ENCODE measurements at regions not wholly inside any gene's neighbourhood (a gene's known extent, or its start where the extent isn't known, plus 50 kb on each side); places are given as distances from the start of the nearest gene placed in this dataset.

- no peak overlapping the region for H3K27ac ChIP-seq (ENCODE audit: low read depth, low read length)
- WGBS, 3 donors: 82 to 85% (median 83%) methylated on average over 4 of the region's 4 CpGs
Measured at GRCh38 chr2:226601881-226602662, 197.5 kb downstream of the IRS1 start.

DNA sequence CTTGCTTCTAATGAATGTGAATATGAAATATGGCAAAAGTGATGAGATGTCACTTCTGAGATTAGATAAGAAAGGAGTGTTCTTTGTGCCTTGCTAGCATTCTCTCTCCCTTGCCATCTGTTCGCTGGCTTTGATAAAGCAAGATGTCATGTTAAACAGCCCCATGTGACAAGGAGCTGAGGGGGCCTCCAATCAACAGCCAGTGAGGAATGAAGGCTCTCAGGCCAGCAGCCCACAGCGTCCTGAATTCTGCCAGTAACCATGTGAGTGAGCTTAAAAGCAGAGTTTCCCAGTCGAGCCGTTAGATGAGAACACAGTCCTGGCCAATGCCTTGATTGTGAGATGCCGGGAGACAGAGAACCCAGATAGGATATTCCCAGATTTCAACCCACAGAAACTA, 198.8 kb downstream of the IRS1 start:
- no peak overlapping the region for H3K27ac ChIP-seq (ENCODE audit: low read depth, low read length)
- 73 to 83% (median 82%) methylated on average over 5 of the region's 5 CpGs for WGBS, 3 donors

GRCh38 chr2:226600184-226600583, 199.4 kb downstream of the IRS1 start:
- WGBS, 3 donors: 64 to 82% (median 65%) methylated on average over 5 of the region's 5 CpGs
- no peak overlapping the region for H3K27ac ChIP-seq (ENCODE audit: low read depth, low read length)

GRCh38 chr2:226589043-226589442, 210.6 kb downstream of the IRS1 start:
- H3K27ac ChIP-seq (ENCODE audit: low read depth, low read length): no peak overlapping the region

DNA sequence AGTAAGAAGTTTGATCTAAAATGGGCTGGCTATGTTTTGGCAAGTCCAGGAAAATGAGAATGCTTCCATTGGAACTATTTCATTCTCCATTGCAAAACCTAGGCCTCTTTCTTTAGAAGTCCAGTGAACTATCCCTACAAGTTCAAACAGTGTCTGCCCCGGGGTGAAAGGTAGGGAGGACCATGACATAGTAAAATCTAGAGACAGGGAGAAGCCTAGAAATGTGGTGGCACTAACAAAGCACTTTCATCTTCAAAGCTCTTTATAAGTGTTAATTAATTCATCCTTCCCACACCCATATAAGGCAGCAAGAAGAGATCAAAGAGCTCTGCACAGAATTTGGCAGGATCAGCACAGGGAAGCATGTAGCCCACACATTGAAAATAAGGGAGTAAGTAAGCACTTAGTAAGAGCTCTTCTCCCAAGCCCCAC, 214.5 kb downstream of the IRS1 start:
- WGBS, 3 donors: 70 to 78% (median 74%) methylated on average over 1 of the region's 1 CpG
- H3K27ac ChIP-seq (ENCODE audit: low read depth, low read length): no peak overlapping the region

GRCh38 chr2:226584518-226585055, 215.0 kb downstream of the IRS1 start:
- 92 to 97% (median 93%) methylated on average over 3 of the region's 3 CpGs for WGBS, 3 donors
- H3K27ac ChIP-seq (ENCODE audit: low read depth, low read length): no peak overlapping the region

- H3K27ac ChIP-seq (ENCODE audit: low read depth, low read length): no peak overlapping the region
- 70 to 80% (median 76%) methylated on average over 1 of the region's 1 CpG for WGBS, 3 donors
Measured at GRCh38 chr2:226583715-226584114, 215.9 kb downstream of the IRS1 start.

DNA sequence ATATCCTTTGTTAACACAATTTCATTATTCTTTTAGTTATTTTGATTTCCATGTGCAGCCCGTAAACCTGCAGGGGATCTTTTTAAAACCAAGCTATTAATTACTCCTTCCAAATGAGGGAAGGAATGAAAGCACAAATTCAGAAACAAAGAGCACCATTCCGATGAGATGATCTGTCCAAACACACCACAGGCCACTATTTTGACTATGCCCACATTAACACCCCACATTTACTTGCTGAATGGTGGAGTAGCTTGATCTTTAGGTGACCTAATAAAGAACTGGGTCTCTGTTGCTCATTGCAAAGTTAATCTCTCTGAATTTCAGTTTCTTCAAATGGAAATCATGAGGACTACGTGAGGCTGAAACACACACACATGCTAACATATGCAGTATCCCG, 218.0 kb downstream of the IRS1 start:
- 63 to 86% (median 72%) methylated on average over 4 of the region's 4 CpGs for WGBS, 3 donors
- no peak overlapping the region for H3K27ac ChIP-seq (ENCODE audit: low read depth, low read length)

- no peak overlapping the region for H3K27ac ChIP-seq (ENCODE audit: low read depth, low read length)
- WGBS, 3 donors: 52 to 65% (median 58%) methylated on average over 2 of the region's 2 CpGs
Measured at GRCh38 chr2:226581004-226581403, 218.6 kb downstream of the IRS1 start.

DNA sequence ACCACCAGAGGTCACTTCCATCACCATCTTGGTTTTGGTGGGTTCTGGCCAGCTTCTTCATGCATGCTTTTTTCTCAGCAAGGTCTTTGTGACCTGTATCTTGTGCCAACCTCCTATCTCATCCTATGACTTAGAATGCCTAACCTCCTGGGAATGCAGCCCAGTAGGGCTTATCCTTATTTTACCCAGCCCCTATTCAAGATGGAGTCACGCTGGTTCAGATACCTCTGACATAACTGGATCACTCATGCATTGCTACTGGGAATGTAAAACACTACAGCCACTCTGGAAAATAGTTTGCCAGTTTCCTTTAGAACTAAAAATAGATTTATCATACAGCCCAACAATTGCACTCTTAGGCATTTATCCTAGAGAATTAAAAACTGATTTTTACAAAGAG, 219.2 kb downstream of the IRS1 start:
- H3K27ac ChIP-seq (ENCODE audit: low read depth, low read length): no peak overlapping the region
- WGBS, 3 donors: 42 to 60% (median 55%) methylated on average over 1 of the region's 1 CpG

DNA sequence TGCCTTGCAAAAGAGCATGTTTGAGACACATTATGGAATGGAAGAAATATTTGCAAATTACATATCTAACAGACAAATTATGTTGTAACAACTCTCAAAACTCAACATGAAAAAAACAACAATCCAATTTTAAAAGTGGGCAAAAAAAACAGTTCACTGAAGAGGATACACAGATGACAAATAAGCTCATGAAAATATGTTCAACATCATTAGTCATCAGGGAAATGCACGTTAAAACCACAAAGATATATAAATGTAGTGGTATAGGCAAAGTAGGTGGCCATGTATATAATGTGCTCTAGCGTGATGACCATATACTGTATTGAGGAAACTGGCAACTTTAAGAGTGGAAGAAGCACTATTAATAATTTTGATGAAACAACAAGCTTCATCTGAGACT, 220.1 kb downstream of the IRS1 start:
- WGBS, 3 donors: 72 to 91% (median 73%) methylated on average over 2 of the region's 2 CpGs
- no peak overlapping the region for H3K27ac ChIP-seq (ENCODE audit: low read depth, low read length)

- 73 to 77% (median 77%) methylated on average over 1 of the region's 1 CpG for WGBS, 3 donors
- H3K27ac ChIP-seq (ENCODE audit: low read depth, low read length): no peak overlapping the region
Measured at GRCh38 chr2:226578879-226579278, 220.7 kb downstream of the IRS1 start.

- 62 to 74% (median 73%) methylated on average over 3 of the region's 3 CpGs for WGBS, 3 donors
- no peak overlapping the region for H3K27ac ChIP-seq (ENCODE audit: low read depth, low read length)
Measured at GRCh38 chr2:226578373-226578772, 221.2 kb downstream of the IRS1 start.

- 77 to 85% (median 83%) methylated on average over 4 of the region's 4 CpGs for WGBS, 3 donors
- no peak overlapping the region for H3K27ac ChIP-seq (ENCODE audit: low read depth, low read length)
Measured at GRCh38 chr2:226575928-226576327, 223.7 kb downstream of the IRS1 start.

- no peak overlapping the region for H3K27ac ChIP-seq (ENCODE audit: low read depth, low read length)
Measured at GRCh38 chr2:226573158-226573557, 226.5 kb downstream of the IRS1 start.

GRCh38 chr2:226564667-226565066, 235.0 kb downstream of the IRS1 start:
- no peak overlapping the region for H3K27ac ChIP-seq (ENCODE audit: low read depth, low read length)
- 82 to 85% (median 82%) methylated on average over 5 of the region's 5 CpGs for WGBS, 3 donors

GRCh38 chr2:226561962-226562361, 237.7 kb downstream of the IRS1 start:
- no peak overlapping the region for H3K27ac ChIP-seq (ENCODE audit: low read depth, low read length)
- WGBS, 3 donors: 45 to 83% (median 68%) methylated on average over 1 of the region's 1 CpG

DNA sequence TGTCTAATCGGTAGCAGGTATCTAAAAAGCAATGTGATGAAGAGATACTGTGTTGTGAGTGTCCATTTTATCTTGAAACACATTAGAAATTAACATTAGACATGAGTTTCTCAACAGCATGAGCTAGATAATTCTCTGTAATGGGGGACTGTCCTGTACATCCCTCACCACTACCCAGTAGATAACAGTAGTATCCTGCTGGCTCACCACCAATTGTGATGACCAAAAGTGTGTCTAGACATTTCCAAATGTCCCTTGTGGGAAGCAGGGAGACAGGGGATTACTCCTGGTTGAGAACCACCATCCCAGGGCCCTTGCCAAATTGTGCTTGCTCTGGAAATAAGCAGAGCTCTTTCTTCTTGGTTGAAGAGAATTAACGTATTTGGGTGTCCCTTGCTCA, 239.3 kb downstream of the IRS1 start:
- no peak overlapping the region for H3K27ac ChIP-seq (ENCODE audit: low read depth, low read length)
- 73 to 84% (median 78%) methylated on average over 2 of the region's 2 CpGs for WGBS, 3 donors

DNA sequence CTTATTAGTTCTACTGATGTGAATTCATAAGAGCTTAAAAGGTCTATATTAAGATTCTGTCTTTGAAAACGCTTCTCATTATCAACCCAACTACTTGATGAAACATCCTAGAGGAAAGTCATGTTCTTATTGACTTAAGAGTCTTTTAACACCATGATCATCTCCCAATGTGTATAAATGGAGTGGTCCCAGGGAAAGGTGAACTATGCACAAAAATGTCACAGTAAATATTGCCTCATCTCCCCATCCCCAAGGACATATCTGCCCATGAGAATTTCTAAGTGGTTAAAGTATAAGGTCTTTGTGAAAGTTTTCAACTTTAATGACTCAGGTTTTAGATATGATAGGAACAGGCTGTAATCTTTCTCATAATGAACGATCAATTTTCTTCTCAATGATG, 240.1 kb downstream of the IRS1 start:
- WGBS, 3 donors: 78 to 85% (median 82%) methylated on average over 2 of the region's 2 CpGs

GRCh38 chr2:226558418-226558817, 241.2 kb downstream of the IRS1 start:
- no peak overlapping the region for H3K27ac ChIP-seq (ENCODE audit: low read depth, low read length)
- 73 to 81% (median 76%) methylated on average over 5 of the region's 5 CpGs for WGBS, 3 donors

More for the DNA sequence above, 240.1 kb downstream of the IRS1 start:
- no peak overlapping the region for H3K27ac ChIP-seq (ENCODE audit: low read depth, low read length)

Measured in adipose tissue (tissue), 3 donors.